AG04449 (cell line): ENCODE measurements at regions not wholly inside any gene's neighbourhood (a gene's known extent, or its start where the extent isn't known, plus 50 kb on each side); places are given as distances from the start of the nearest gene placed in this dataset.

ENCODE experiments used
- CTCF ChIA-PET: fragments of 350-600 bp; formaldehyde crosslinking; extraction: SDS; loops from one replicate; lab custom pipeline; 2021; ENCODE audit warnings: antibody characterized with exemption; lab: Yijun Ruan, JAX
- POLR2A ChIA-PET: fragments of 400-600, 350-600 bp; formaldehyde crosslinking; extraction: SDS; loops from one replicate; lab custom pipeline; 2020; ENCODE audit warnings: antibody characterized with exemption, inconsistent platforms; lab: Yijun Ruan, JAX
- DNase-seq: peaks from one replicate; pipeline ENCODE4 v3.0.0-alpha.2; 2010; ENCODE audit warnings: low read depth, low spot score
- H3K4me3 ChIP-seq: 2 replicates; pipeline ENCODE4 v1.5.1; 2011; ENCODE audit warnings: low read depth, mild to moderate bottlenecking, control low read depth, low read length
- TF ChIP-seq, protein P1 (sequence below): IDR thresholded peaks from one replicate; pipeline ENCODE4 v1.5.1; 2011; ENCODE audit warnings: mild to moderate bottlenecking, moderate library complexity, low read length, control low read depth, inconsistent platforms; ENCODE audit not compliant: insufficient read depth; ENCODE audit errors: missing control alignments

- TF ChIP-seq, protein P1, sequence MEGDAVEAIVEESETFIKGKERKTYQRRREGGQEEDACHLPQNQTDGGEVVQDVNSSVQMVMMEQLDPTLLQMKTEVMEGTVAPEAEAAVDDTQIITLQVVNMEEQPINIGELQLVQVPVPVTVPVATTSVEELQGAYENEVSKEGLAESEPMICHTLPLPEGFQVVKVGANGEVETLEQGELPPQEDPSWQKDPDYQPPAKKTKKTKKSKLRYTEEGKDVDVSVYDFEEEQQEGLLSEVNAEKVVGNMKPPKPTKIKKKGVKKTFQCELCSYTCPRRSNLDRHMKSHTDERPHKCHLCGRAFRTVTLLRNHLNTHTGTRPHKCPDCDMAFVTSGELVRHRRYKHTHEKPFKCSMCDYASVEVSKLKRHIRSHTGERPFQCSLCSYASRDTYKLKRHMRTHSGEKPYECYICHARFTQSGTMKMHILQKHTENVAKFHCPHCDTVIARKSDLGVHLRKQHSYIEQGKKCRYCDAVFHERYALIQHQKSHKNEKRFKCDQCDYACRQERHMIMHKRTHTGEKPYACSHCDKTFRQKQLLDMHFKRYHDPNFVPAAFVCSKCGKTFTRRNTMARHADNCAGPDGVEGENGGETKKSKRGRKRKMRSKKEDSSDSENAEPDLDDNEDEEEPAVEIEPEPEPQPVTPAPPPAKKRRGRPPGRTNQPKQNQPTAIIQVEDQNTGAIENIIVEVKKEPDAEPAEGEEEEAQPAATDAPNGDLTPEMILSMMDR, result no peak
- no peak overlapping the region for H3K4me3 ChIP-seq
- DNase-seq, result no peak
- CTCF ChIA-PET, result no interaction called here
- POLR2A ChIA-PET, result no interaction called here
These were observed 1025.0 kb downstream of the RAB28 start for GRCh38 chr4:12459126-12459525.

DNA sequence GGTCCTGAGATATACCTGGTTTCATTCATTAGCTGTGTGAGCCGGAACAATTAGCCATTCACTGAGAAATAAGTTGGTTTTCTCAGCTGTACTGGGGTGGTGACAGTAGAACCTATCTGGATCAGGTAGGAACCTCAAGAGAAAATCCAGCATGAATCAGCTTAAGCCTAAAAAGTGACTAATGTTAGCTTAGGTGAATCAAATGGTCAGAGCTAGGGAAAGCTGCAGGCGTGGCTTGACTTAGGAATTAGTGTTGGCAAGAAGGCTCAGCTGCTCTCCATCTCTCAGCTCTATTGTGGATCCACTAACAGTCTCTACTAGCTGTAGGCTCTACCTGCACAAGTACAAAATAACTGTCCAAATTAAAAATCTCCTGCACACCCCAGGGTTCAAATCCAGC lies 1025.5 kb downstream of the RAB28 start:
- CTCF ChIA-PET, result no interaction called here
- H3K4me3 ChIP-seq, result no peak overlapping the region
- TF ChIP-seq, protein P1, result no peak
- no peak for DNase-seq
- POLR2A ChIA-PET, result no interaction called here

GRCh38 chr4:12452291-12452690 lies 1023.6 kb upstream of the HS3ST1 start:
- no peak for DNase-seq
- ChIA-PET CTCF (no interaction called here), POLR2A (no interaction called here)
- TF ChIP-seq, protein P1, result no peak
- no peak overlapping the region for H3K4me3 ChIP-seq

DNA sequence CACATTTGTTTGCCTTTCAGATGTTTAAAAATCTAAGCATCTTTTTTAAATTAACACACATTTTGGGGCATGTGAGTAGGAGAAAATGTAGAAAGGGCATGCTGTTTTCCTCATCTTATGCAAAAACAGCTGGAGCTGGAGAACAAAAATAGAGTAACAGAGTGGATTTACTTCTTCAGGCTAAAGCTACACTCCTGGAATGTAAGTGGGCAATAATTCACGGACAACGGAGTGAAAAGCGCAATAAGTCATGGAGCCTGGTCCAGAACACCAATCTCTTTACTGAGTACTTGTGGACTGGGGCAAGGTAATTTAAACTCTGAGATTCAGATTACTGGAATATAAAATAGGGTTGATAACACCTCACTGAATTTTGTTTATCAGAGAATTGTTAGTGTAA lies 1018.8 kb upstream of the HS3ST1 start:
- TF ChIP-seq, protein P1, result no peak
- no peak for DNase-seq
- H3K4me3 ChIP-seq, result no peak overlapping the region
- ChIA-PET POLR2A (no interaction called here), CTCF (no interaction called here)

GRCh38 chr4:12446657-12447185 lies 1018.0 kb upstream of the HS3ST1 start:
- no peak overlapping the region for H3K4me3 ChIP-seq
- TF ChIP-seq, protein P1, result no peak
- ChIA-PET CTCF (no interaction called here), POLR2A (no interaction called here)
- no peak for DNase-seq

- no peak for DNase-seq
- TF ChIP-seq, protein P1, result no peak
- H3K4me3 ChIP-seq, result no peak overlapping the region
- ChIA-PET POLR2A (no interaction called here), CTCF (no interaction called here)
These were observed 1017.6 kb upstream of the HS3ST1 start for GRCh38 chr4:12446256-12446655.
